ENCODE measurements at regions not wholly inside any gene's neighbourhood (a gene's known extent, or its start where the extent isn't known, plus 50 kb on each side); places are given as distances from the start of the nearest gene placed in this dataset.

GRCh38 chr1:238191170-238191569, 300.4 kb upstream of the ZP4 start:
- Histone ChIP-seq H3K9me3 (ENCODE audit: control insufficient read depth, insufficient read depth, low read depth, low read length) (no peaks in the 10 kb centered on the region), H3K4me1 (ENCODE audit: control insufficient read depth, insufficient read depth, low read length) (no peaks in the 10 kb centered on the region), H3K27ac (ENCODE audit: extremely low read depth, low read depth, low read length) (no peak overlapping the region), H3K4me3 (ENCODE audit: low read depth, low read length) (no peak overlapping the region), H3K36me3 (ENCODE audit: control insufficient read depth in 2 of 2, insufficient read depth in 1 of 2, low read length in 2 of 2) (no peaks in the 10 kb centered on the region)
- CTCF ChIA-PET: no interaction called here
- TF ChIP-seq ZNF211 (tag by site-specific recombination; IDR thresholded peaks at IDR 0.05; ENCODE audit: low read depth) (no peak), ZNF768 (tag by site-specific recombination; IDR thresholded peaks at IDR 0.05) (no peak), KLF10 (tag by site-specific recombination; IDR thresholded peaks at IDR 0.05) (no peak), ZNF626 (tag by site-specific recombination; IDR thresholded peaks at IDR 0.05) (no peak), ZNF473 (tag by site-specific recombination; IDR thresholded peaks at IDR 0.05) (no peak), ZNF311 (tag by site-specific recombination; IDR thresholded peaks at IDR 0.05; ENCODE audit: borderline replicate concordance) (no peak), ZNF416 (tag by site-specific recombination; IDR thresholded peaks at IDR 0.05) (no peak), HIC1 (tag by site-specific recombination; IDR thresholded peaks at IDR 0.05) (no peak), YY1 (tag by site-specific recombination; IDR thresholded peaks at IDR 0.05) (no peak), ZSCAN18 (tag by site-specific recombination; IDR thresholded peaks at IDR 0.05) (no peak), ZNF518A (tag by site-specific recombination; conservative IDR thresholded peaks at IDR 0.05; ENCODE audit: low read depth) (no peak), WT1 (tag by site-specific recombination; IDR thresholded peaks at IDR 0.05) (no peak), ZNF707 (tag by site-specific recombination; IDR thresholded peaks at IDR 0.05) (no peak), ZNF791 (tag by site-specific recombination; IDR thresholded peaks at IDR 0.05) (no peak)
- POLR2A ChIA-PET: no interaction called here

GRCh38 chr1:238187575-238187949, 296.8 kb upstream of the ZP4 start:
- no peak overlapping the region for H3K4me3 ChIP-seq (ENCODE audit: low read depth, low read length)
- H3K27ac ChIP-seq (ENCODE audit: extremely low read depth, low read depth, low read length): no peak overlapping the region
- H3K9me3 ChIP-seq (ENCODE audit: control insufficient read depth, insufficient read depth, low read depth, low read length): no peaks in the 10 kb centered on the region
- no peaks in the 10 kb centered on the region for H3K4me1 ChIP-seq (ENCODE audit: control insufficient read depth, insufficient read depth, low read length)
- H3K36me3 ChIP-seq (ENCODE audit: control insufficient read depth in 2 of 2, insufficient read depth in 1 of 2, low read length in 2 of 2): no peaks in the 10 kb centered on the region
- ChIA-PET POLR2A (no interaction called here), CTCF (interaction anchor here (1.2 to 3.0 kb wide), 2 partner anchors 9 to 323 kb away, joined by 5 to 10 read pairs; no protein-coding TSS in a partner anchor)
- TF ChIP-seq ZNF704 (tag by site-specific recombination; IDR thresholded peaks at IDR 0.05) (no peak), ZSCAN5A (tag by site-specific recombination; IDR thresholded peaks at IDR 0.05) (no peak), ZNF133 (tag by site-specific recombination; IDR thresholded peaks at IDR 0.05) (no peak), ELK4 (IDR thresholded peaks at IDR 0.05; ENCODE audit: borderline replicate concordance, low read depth, low read length) (no peak), ZNF140 (tag by site-specific recombination; IDR thresholded peaks at IDR 0.05) (no peak), KLF7 (tag by site-specific recombination; IDR thresholded peaks at IDR 0.05; ENCODE audit: borderline replicate concordance) (no peak), ZNF623 (tag by site-specific recombination; IDR thresholded peaks at IDR 0.05) (no peak), ZNF138 (tag by site-specific recombination; IDR thresholded peaks at IDR 0.05; ENCODE audit: borderline replicate concordance) (no peak), ZNF274 (IDR thresholded peaks at IDR 0.05; ENCODE audit: low read length) (no peak), ZNF274 (tag by site-specific recombination; IDR thresholded peaks at IDR 0.05; ENCODE audit: borderline replicate concordance) (no peak), ZNF354C (tag by site-specific recombination; IDR thresholded peaks at IDR 0.05; ENCODE audit: borderline replicate concordance, low read depth) (no peak)
